PC-9 (cell line): ENCODE measurements at regions not wholly inside any gene's neighbourhood (a gene's known extent, or its start where the extent isn't known, plus 50 kb on each side); places are given as distances from the start of the nearest gene placed in this dataset.

Source experiments
- BruUV-seq: library from RNA; stranded (reverse); fragments of 400-500 nt; replicated peaks from 2 replicates; lab custom pipeline; 2021; lab: Mats Ljungman, UMichigan
- CTCF ChIA-PET: fragments of 300-600 bp; sonication (Branson Sonifier 250); formaldehyde crosslinking; loops from one replicate; lab custom pipeline; 2022; ENCODE audit warnings: antibody characterized with exemption; lab: Charles Lee
- POLR2A ChIA-PET: fragments of 300-600 bp; sonication (Branson Sonifier 250); formaldehyde crosslinking; loops from one replicate; lab custom pipeline; 2022; ENCODE audit warnings: antibody characterized with exemption; ENCODE audit not compliant: unreplicated experiment; lab: Charles Lee
- DNase-seq, 2 experiments: peaks; one replicate each; pipeline versions ENCODE4 v3.0.0 to v3.0.0-alpha.2; 2015 to 2022; ENCODE audit warnings: mixed read lengths in 1 of 2
- H2AFZ ChIP-seq: fragments of 200-600 bp; sonication (generic); 2 replicates; pipeline ENCODE4 v1.8.1; 2017; ENCODE audit warnings: antibody characterized with exemption
- H3F3A ChIP-seq: fragments of 200-600 bp; sonication (generic); 2 replicates; pipeline ENCODE4 v1.8.1; 2017; ENCODE audit warnings: antibody characterized with exemption, mild to moderate bottlenecking, low read depth; ENCODE audit not compliant: insufficient read depth
- H3K27ac ChIP-seq: fragments of 200-600 bp; sonication (generic); 2 replicates; pipeline ENCODE4 v1.6.1; 2016; ENCODE audit warnings: mixed run types
- H3K27me3 ChIP-seq: fragments of 200-600 bp; sonication (generic); 2 replicates; pipeline ENCODE4 v1.6.1; 2016; ENCODE audit warnings: low read depth, mixed run types; ENCODE audit not compliant: insufficient read depth
- H3K36me3 ChIP-seq: fragments of 200-600 bp; sonication (generic); 2 replicates; pipeline ENCODE4 v1.6.1; 2016; ENCODE audit warnings: low read depth, mixed run types
- H3K4me1 ChIP-seq: fragments of 200-600 bp; sonication (generic); replicated peaks from 2 replicates; pipeline ENCODE4 v1.6.1; 2016; ENCODE audit warnings: mixed run types; ENCODE audit not compliant: insufficient read depth
- H3K4me2 ChIP-seq: fragments of 200-600 bp; sonication (generic); 2 replicates; pipeline ENCODE4 v1.6.1; 2017; ENCODE audit warnings: mixed run types
- H3K4me3 ChIP-seq: fragments of 200-600 bp; sonication (generic); 2 replicates; pipeline ENCODE4 v1.6.1; 2016; ENCODE audit warnings: mixed run types
- H3K79me2 ChIP-seq: fragments of 200-600 bp; sonication (generic); 2 replicates; pipeline ENCODE4 v1.6.1; 2017; ENCODE audit warnings: low read depth, mixed run types
- H3K9me2 ChIP-seq: fragments of 200-600 bp; sonication (generic); 2 replicates; pipeline ENCODE4 v1.8.1; 2017; ENCODE audit warnings: mild to moderate bottlenecking; ENCODE audit not compliant: insufficient read depth
- H3K9me3 ChIP-seq: fragments of 200-600 bp; sonication (generic); 2 replicates; pipeline ENCODE4 v1.8.1; 2016; ENCODE audit warnings: low read depth; ENCODE audit not compliant: insufficient read depth
- H4K20me1 ChIP-seq: fragments of 200-600 bp; sonication (generic); 2 replicates; pipeline ENCODE4 v1.8.1; 2017; ENCODE audit not compliant: insufficient read depth
- EZH2 ChIP-seq: fragments of 200-600 bp; sonication (generic); IDR thresholded peaks from 2 replicates; pipeline ENCODE4 v1.8.0; 2017; ENCODE audit warnings: antibody characterized with exemption, low read depth
- intact Hi-C: fragments of 100-400 bp; cut with micrococcal nuclease; formaldehyde crosslinking; loops from one replicate; pipeline ENCODE4 v1.10.0; 2022; ENCODE audit not compliant: unreplicated experiment
- TF ChIP-seq, protein P1 (sequence below): fragments of 200-600 bp; sonication (generic); conservative IDR thresholded peaks from 2 replicates; pipeline ENCODE4 v1.6.1; 2017; ENCODE audit warnings: mixed run types, antibody characterized with exemption, mild to moderate bottlenecking, moderate library complexity

DNA sequence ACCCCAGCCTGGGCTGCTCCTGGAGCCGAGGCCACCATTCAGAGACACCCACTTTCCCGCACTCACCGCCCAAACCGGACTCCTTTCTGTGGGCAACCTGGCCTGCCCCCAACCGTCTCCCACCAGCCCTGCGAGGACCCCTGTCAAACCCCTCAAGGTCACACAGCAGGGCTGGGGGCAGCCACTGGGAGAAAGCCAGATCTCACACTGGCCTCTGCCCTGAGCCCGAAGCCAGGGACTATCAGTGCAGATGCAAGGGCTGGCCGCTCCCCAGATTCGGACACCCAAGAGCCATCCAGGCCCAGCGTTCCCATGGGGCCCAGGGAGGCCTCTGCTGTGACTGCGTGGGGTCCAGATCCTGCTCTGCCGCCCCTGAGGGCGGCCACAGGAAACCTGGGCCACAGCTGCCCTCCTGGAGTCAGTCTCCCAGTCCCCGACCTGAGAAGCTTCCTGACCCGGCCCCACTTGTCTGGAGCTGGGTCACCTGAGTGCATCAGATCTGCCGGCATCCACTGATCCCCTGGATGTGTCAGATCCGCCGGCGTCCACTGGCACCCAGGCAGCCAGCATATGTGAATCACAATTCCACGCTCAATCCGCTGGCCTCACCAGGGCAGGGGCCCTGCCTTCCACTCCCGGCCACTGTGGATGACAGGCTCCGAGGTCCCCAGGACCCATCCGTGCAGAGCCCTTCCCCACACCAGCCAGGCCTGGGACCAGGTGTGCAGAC, 139.7 kb downstream of the BRD1 start:
- H3K27ac ChIP-seq: no peak overlapping the region
- no peak overlapping the region for H3K4me3 ChIP-seq
- no peaks in the 10 kb centered on the region for H3K79me2 ChIP-seq
- ChIA-PET CTCF (no interaction called here), POLR2A (no interaction called here)
- H3F3A ChIP-seq: no peaks in the 10 kb centered on the region
- H3K9me2 ChIP-seq: no peaks in the 10 kb centered on the region
- DNase-seq: no peak
- H2AFZ ChIP-seq: no peak overlapping the region
- BruUV-seq: no TSS peak
- 0 out of 2 replicates have a peak, but pooled peaks cover 4% of the 10 kb centered on the region for H3K9me3 ChIP-seq
- no peaks in the 10 kb centered on the region for H3K4me1 ChIP-seq
- no peaks in the 10 kb centered on the region for H3K36me3 ChIP-seq
- H4K20me1 ChIP-seq: peaks cover 6% of the 10 kb centered on the region; the same call in 1 of the 2 replicates
- H3K4me2 ChIP-seq: no peak overlapping the region
- TF ChIP-seq, protein P1, sequence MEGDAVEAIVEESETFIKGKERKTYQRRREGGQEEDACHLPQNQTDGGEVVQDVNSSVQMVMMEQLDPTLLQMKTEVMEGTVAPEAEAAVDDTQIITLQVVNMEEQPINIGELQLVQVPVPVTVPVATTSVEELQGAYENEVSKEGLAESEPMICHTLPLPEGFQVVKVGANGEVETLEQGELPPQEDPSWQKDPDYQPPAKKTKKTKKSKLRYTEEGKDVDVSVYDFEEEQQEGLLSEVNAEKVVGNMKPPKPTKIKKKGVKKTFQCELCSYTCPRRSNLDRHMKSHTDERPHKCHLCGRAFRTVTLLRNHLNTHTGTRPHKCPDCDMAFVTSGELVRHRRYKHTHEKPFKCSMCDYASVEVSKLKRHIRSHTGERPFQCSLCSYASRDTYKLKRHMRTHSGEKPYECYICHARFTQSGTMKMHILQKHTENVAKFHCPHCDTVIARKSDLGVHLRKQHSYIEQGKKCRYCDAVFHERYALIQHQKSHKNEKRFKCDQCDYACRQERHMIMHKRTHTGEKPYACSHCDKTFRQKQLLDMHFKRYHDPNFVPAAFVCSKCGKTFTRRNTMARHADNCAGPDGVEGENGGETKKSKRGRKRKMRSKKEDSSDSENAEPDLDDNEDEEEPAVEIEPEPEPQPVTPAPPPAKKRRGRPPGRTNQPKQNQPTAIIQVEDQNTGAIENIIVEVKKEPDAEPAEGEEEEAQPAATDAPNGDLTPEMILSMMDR: no peak
- no peak; the same call in 1 of the 2 replicates for TF ChIP-seq EZH2
- peaks cover 100% of the 10 kb centered on the region for H3K27me3 ChIP-seq
- intact Hi-C loops: no loop called here

DNA sequence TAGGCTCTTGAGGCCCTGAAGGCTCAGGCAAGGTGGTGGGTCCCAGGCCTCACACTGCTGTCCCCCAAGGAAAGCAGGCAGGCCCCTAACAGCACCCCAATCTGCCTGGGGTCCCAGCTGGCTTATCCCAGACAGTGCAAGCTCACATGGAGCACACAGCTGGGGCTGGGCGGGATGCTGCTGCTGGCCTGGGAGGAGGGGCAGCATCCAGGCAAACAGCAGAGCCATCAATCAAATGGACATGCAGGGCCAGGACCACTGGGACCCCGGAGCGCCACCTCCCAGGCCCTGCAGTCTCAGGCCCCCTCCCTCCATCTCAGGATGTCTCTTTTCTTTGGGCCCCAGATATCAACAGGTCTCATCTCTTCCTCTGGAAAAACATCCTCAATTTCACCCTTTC, 140.3 kb downstream of the BRD1 start:
- Histone ChIP-seq H3K79me2 (no peaks in the 10 kb centered on the region), H4K20me1 (peaks cover 6% of the 10 kb centered on the region; the same call in 1 of the 2 replicates), H3K27ac (no peak overlapping the region), H3K4me3 (no peak overlapping the region), H3K4me1 (no peaks in the 10 kb centered on the region), H3K9me3 (0 out of 2 replicates have a peak, but pooled peaks cover 4% of the 10 kb centered on the region), H3K36me3 (no peaks in the 10 kb centered on the region), H2AFZ (no peak overlapping the region), H3F3A (no peaks in the 10 kb centered on the region), H3K27me3 (peaks cover 100% of the 10 kb centered on the region), H3K9me2 (no peaks in the 10 kb centered on the region), H3K4me2 (no peak overlapping the region)
- POLR2A ChIA-PET: no interaction called here
- DNase-seq: no peak
- TF ChIP-seq, protein P1: no peak
- TF ChIP-seq EZH2: no peak
- CTCF ChIA-PET: no interaction called here
- intact Hi-C loops: no loop called here
- no TSS peak for BruUV-seq

DNA sequence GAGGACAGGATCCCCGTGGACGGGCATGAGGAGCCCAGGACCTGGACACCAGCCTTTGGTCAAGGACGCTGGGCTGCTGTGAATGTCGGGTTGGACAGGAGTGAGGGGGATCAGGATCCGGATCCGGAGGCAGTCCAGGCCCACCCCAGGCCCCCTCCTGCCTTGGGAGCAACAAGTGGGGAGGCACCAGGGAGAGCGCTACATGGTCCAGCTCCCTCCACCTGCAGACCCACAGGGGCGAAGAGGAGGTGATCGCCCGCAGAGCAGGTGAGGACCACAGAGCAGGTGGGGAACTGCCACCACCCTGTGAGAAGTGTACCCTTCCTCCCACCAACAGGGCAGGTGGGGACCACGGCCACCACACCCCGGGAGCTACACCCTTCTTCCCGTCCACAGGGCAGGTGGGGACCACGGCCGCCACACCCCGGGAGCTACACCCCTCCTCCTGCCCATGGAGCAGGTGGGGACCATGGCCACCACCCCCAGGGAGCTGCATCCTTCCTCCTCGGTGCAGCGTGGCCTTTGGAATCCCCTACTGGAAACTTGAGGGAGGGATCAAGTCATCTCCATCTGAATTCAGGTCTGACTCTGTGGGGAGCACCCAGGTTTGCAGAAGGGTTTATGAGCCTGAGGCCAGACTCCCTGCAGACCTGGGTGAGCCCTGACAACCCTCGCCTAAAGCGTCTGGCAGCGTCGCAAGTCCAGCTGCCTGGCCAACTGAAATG, 141.0 kb downstream of the BRD1 start:
- H2AFZ ChIP-seq: no peak overlapping the region
- no peak overlapping the region for H3K27ac ChIP-seq
- CTCF ChIA-PET: no interaction called here
- no peak overlapping the region for H3K4me3 ChIP-seq
- no peaks in the 10 kb centered on the region for H3K79me2 ChIP-seq
- no TSS peak for BruUV-seq
- DNase-seq: no peak
- H3K27me3 ChIP-seq: peaks cover 100% of the 10 kb centered on the region
- 0 out of 2 replicates have a peak, but pooled peaks cover 3% of the 10 kb centered on the region for H3K9me3 ChIP-seq
- no peaks in the 10 kb centered on the region for H3K4me1 ChIP-seq
- no peaks in the 10 kb centered on the region for H3K36me3 ChIP-seq
- TF ChIP-seq EZH2: no peak
- TF ChIP-seq, protein P1: no peak
- peaks cover 6% of the 10 kb centered on the region; the same call in 1 of the 2 replicates for H4K20me1 ChIP-seq
- POLR2A ChIA-PET: no interaction called here
- intact Hi-C loops: no loop called here
- H3K9me2 ChIP-seq: no peaks in the 10 kb centered on the region
- no peak overlapping the region for H3K4me2 ChIP-seq
- H3F3A ChIP-seq: no peaks in the 10 kb centered on the region
